ENCODE measurements at regions not wholly inside any gene's neighbourhood (a gene's known extent, or its start where the extent isn't known, plus 50 kb on each side); places are given as distances from the start of the nearest gene placed in this dataset.

DNA sequence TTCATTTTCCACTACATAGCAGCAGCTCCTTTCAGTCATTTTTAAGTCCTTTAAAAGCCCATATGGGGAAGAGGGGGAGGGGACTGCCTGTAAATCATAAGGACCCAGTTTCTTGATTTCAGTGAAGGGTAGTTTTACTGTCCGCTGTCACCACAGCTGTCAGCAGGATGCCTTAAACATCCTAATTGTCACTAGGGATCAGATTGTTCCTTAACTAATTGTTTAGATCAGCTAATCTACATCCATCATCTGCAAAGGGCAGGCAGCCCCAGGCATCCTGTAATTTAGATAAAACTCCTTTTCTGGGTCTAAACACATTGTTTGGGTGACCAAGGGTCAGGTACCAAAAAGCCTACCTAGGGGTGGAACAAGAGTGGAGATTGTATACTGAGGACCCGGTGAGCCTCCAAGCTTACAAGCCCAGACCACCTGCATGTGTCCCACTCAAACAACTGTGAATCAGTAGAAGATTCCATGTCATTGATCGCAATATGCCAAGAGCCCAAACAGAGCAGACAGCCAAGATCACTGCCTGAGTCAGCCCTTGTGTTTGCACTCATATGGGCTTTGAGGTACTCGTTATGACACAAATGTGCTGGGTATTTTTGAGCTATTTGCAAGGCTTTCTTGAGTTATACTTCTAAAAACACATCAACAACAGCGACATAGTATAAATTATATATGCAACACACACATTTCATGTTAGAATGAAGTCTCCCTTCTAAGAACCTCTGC is 198.7 kb upstream of the CEP162 start:
- no peak for DNase-seq (ENCODE audit: low spot score)
- in situ Hi-C loops (cut with MboI; ENCODE audit: low sequenced_read_pairs, unreplicated experiment): no loop called here
- no peak for TF ChIP-seq CTCF (IDR thresholded peaks at IDR 0.05; ENCODE audit: borderline replicate concordance, control extremely low read depth, extremely low read depth, insufficient read depth, missing control alignments)

DNA sequence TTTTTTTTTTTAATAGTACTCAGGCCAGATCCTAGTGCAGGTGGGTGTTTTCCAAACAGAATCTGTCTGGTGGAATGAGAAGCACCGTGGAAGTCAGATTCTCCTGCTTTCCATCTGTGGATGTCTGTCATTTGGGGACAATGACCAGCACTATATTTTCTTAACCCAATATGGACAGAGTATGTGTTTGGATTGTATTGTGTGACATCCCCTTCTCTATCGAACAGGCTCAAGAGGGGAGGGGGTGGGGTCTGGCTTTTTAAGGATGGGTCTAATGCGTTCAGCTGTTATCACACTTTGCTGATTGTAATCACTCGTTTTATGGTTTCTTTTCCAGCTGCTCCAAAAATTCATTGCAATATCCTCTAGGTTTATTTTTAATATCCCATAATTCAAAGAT is 197.5 kb upstream of the CEP162 start:
- in situ Hi-C loops (cut with MboI; ENCODE audit: low sequenced_read_pairs, unreplicated experiment): loop anchor here (25.0 kb wide), 1 partner anchor 887 kb away; no protein-coding TSS in a partner anchor
- DNase-seq (ENCODE audit: low spot score): no peak
- TF ChIP-seq CTCF (IDR thresholded peaks at IDR 0.05; ENCODE audit: borderline replicate concordance, control extremely low read depth, extremely low read depth, insufficient read depth, missing control alignments): no peak

DNA sequence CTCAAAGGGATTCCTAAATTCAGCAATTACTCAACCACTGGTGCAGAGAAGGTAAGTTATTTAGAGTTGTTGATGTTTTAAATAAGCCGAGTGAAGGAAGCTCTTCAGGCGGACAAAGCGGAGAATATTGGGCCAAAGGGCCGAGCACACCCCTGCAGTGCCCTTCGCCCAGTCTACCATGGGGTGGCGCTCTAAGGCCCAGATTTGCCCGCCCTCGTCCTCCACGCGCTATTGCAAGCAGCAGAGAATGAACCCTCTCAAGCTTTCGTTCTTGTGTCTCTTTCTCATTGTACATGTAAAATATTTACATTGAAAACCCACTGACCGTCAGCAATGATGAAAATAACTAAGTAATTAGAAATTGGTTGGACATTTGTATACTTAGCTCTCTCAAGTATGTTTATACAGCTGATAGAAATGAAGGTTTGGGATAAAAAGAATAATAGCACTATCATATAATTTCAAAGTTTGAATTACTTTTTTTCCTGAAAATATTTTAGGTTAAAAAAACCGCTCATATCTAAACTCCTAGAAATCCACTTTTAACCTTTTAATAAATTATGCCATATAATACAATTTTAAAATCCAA is 195.0 kb upstream of the CEP162 start:
- TF ChIP-seq CTCF (IDR thresholded peaks at IDR 0.05; ENCODE audit: borderline replicate concordance, control extremely low read depth, extremely low read depth, insufficient read depth, missing control alignments): peak; percentile 51
- peak; percentile 26 for DNase-seq (ENCODE audit: low spot score)
- in situ Hi-C loops (cut with MboI; ENCODE audit: low sequenced_read_pairs, unreplicated experiment): loop anchor here (25.0 kb wide), 1 partner anchor 890 kb away; no protein-coding TSS in a partner anchor

- no peak for DNase-seq (ENCODE audit: low spot score)
- in situ Hi-C loops (cut with MboI; ENCODE audit: low sequenced_read_pairs, unreplicated experiment): loop anchor here (25.0 kb wide), 1 partner anchor 891 kb away; no protein-coding TSS in a partner anchor
Observed at GRCh38 chr6:84421031-84421430, 193.6 kb upstream of the CEP162 start.

DNA sequence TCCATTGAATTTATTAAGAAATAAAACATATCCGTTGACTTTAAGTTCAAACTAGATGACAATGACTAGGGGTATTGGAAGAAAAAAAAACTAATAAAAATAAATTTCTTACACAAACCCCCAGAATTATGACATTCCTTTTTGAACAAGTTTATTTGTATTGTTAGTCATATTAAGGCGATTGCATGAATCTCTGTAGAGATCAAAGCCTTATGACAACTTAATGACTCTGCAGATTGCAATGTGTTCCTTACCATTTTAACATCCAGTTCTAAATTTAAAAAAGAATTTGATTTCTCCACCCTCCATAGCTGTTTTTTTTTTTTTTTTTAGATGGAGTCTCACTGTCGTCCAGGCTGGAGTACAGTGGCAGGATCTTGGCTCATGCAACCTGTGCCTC is 189.8 kb upstream of the CEP162 start:
- in situ Hi-C loops (cut with MboI; ENCODE audit: low sequenced_read_pairs, unreplicated experiment): loop anchor here (25.0 kb wide), 1 partner anchor 895 kb away; no protein-coding TSS in a partner anchor
- TF ChIP-seq CTCF (IDR thresholded peaks at IDR 0.05; ENCODE audit: borderline replicate concordance, control extremely low read depth, extremely low read depth, insufficient read depth, missing control alignments): no peak
- no peak for DNase-seq (ENCODE audit: low spot score)

More at GRCh38 chr6:84421031-84421430, 193.6 kb upstream of the CEP162 start:
- no peak for TF ChIP-seq CTCF (IDR thresholded peaks at IDR 0.05; ENCODE audit: borderline replicate concordance, control extremely low read depth, extremely low read depth, insufficient read depth, missing control alignments)

GRCh38 chr6:84416043-84416657 is 188.7 kb upstream of the CEP162 start:
- DNase-seq (ENCODE audit: low spot score): no peak
- in situ Hi-C loops (cut with MboI; ENCODE audit: low sequenced_read_pairs, unreplicated experiment): loop anchor here (25.0 kb wide), 1 partner anchor 896 kb away; no protein-coding TSS in a partner anchor
- no peak for TF ChIP-seq CTCF (IDR thresholded peaks at IDR 0.05; ENCODE audit: borderline replicate concordance, control extremely low read depth, extremely low read depth, insufficient read depth, missing control alignments)
